Lower leg skin (tissue), 4 donors: ENCODE measurements at regions not wholly inside any gene's neighbourhood (a gene's known extent, or its start where the extent isn't known, plus 50 kb on each side); places are given as distances from the start of the nearest gene placed in this dataset.

Experiments
- DNase-seq, 2 donors: peaks; one replicate each; pipeline ENCODE4 v3.0.0-alpha.2; 2019; ENCODE audit warnings: low spot score in 2 of 2
- H3K4me3 ChIP-seq: fragments of 200-600 bp; sonication (generic); 2 replicates; pipeline ENCODE4 v1.5.1; 2017; ENCODE audit warnings: mild to moderate bottlenecking, low read depth; ENCODE audit not compliant: poor library complexity, severe bottlenecking
- CTCF ChIP-seq, 3 donors: fragments of 450-650 bp; IDR thresholded peaks; one replicate each; pipeline ENCODE4 v1.5.1; 2016; ENCODE audit warnings: antibody characterized with exemption in 3 of 3, mild to moderate bottlenecking in 3 of 3, moderate library complexity in 2 of 3
- POLR2A ChIP-seq, 2 donors: fragments of 450-650 bp; IDR thresholded peaks; one replicate each; pipeline ENCODE4 v1.6.1; 2016 to 2017; ENCODE audit warnings: antibody characterized with exemption in 2 of 2, mild to moderate bottlenecking in 1 of 2, moderate library complexity in 1 of 2
- WGBS, 2 donors: methylation state at CpG; one replicate each; pipeline ENCODE4 v1.1.5; 2018; 5-methylcytosine and 5-hydroxymethylcytosine counted together
- intact Hi-C: fragments of 100-400 bp; cut with DNase I; formaldehyde crosslinking; loops from one replicate; pipeline ENCODE4 v1.15.0; 2023; ENCODE audit warnings: low total_unique reads

GRCh38 chr6:65814071-65814470 lies 107.0 kb upstream of the EYS start:
- H3K4me3 ChIP-seq, result no peak overlapping the region
- DNase-seq, result no peak
- no peak for TF ChIP-seq CTCF (IDR thresholded peaks at IDR 0.05)
- TF ChIP-seq POLR2A (IDR thresholded peaks at IDR 0.05), result no peak
- intact Hi-C loops, result no loop called here
- WGBS, 2 donors, result 91 to 96% methylated on average over 3 of the region's 3 CpGs

- H3K4me3 ChIP-seq, result no peak overlapping the region
- no peak for TF ChIP-seq CTCF (IDR thresholded peaks at IDR 0.05)
- TF ChIP-seq POLR2A (IDR thresholded peaks at IDR 0.05), result no peak
- intact Hi-C loops, result no loop called here
- no peak for DNase-seq
These were observed 96.2 kb upstream of the EYS start for GRCh38 chr6:65803186-65803585.

GRCh38 chr6:65799389-65799788 lies 92.4 kb upstream of the EYS start:
- H3K4me3 ChIP-seq, result no peak overlapping the region
- intact Hi-C loops, result no loop called here
- DNase-seq, result no peak
- no peak for TF ChIP-seq POLR2A (IDR thresholded peaks at IDR 0.05)
- TF ChIP-seq CTCF (IDR thresholded peaks at IDR 0.05), result no peak

- no peak for DNase-seq
- no peak overlapping the region for H3K4me3 ChIP-seq
- TF ChIP-seq POLR2A (IDR thresholded peaks at IDR 0.05) (no peak), CTCF (IDR thresholded peaks at IDR 0.05) (no peak)
- WGBS, 2 donors, result 86 to 92% methylated on average over 3 of the region's 3 CpGs
- intact Hi-C loops, result no loop called here
These were observed 91.4 kb upstream of the EYS start for GRCh38 chr6:65798280-65799014.

- intact Hi-C loops, result no loop called here
- DNase-seq, result no peak
- no peak overlapping the region for H3K4me3 ChIP-seq
- TF ChIP-seq CTCF (IDR thresholded peaks at IDR 0.05), result no peak
- no peak for TF ChIP-seq POLR2A (IDR thresholded peaks at IDR 0.05)
- WGBS, 2 donors, result 75 to 81% methylated on average over 1 of the region's 1 CpG
These were observed 83.6 kb upstream of the EYS start for GRCh38 chr6:65790666-65791065.

GRCh38 chr6:65787787-65788186 lies 80.8 kb upstream of the EYS start:
- no peak overlapping the region for H3K4me3 ChIP-seq
- DNase-seq, result no peak
- no peak for TF ChIP-seq POLR2A (IDR thresholded peaks at IDR 0.05)
- TF ChIP-seq CTCF (IDR thresholded peaks at IDR 0.05), result no peak
- WGBS, 2 donors, result 97% methylated on average over 34 of the region's 34 CpGs
- intact Hi-C loops, result no loop called here
